MM.1S (cell line): ENCODE measurements at regions not wholly inside any gene's neighbourhood (a gene's known extent, or its start where the extent isn't known, plus 50 kb on each side); places are given as distances from the start of the nearest gene placed in this dataset.

Source experiments
- EZH2phosphoT487 ChIP-seq: fragments of 300-600 bp; sonication (generic); IDR thresholded peaks from 2 replicates; pipeline ENCODE4 v1.6.1; 2018; ENCODE audit warnings: antibody characterized with exemption, low read length
- TF ChIP-seq, protein P1 (sequence below): fragments of 300-600 bp; sonication (generic); IDR thresholded peaks from 2 replicates; pipeline ENCODE4 v1.5.1; 2016; ENCODE audit warnings: antibody characterized with exemption, low read length, mixed read lengths

GRCh38 chr2:116167107-116167506 lies 1647.4 kb upstream of the DDX18 start:
- TF ChIP-seq, protein P1, sequence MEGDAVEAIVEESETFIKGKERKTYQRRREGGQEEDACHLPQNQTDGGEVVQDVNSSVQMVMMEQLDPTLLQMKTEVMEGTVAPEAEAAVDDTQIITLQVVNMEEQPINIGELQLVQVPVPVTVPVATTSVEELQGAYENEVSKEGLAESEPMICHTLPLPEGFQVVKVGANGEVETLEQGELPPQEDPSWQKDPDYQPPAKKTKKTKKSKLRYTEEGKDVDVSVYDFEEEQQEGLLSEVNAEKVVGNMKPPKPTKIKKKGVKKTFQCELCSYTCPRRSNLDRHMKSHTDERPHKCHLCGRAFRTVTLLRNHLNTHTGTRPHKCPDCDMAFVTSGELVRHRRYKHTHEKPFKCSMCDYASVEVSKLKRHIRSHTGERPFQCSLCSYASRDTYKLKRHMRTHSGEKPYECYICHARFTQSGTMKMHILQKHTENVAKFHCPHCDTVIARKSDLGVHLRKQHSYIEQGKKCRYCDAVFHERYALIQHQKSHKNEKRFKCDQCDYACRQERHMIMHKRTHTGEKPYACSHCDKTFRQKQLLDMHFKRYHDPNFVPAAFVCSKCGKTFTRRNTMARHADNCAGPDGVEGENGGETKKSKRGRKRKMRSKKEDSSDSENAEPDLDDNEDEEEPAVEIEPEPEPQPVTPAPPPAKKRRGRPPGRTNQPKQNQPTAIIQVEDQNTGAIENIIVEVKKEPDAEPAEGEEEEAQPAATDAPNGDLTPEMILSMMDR, result no peak
- TF ChIP-seq EZH2phosphoT487, result no peak
